ENCODE measurements at regions not wholly inside any gene's neighbourhood (a gene's known extent, or its start where the extent isn't known, plus 50 kb on each side); places are given as distances from the start of the nearest gene placed in this dataset.
"Not testable (repeated sequence)": the region's sequence is repeated elsewhere in the genome, so short reads cannot be mapped to it uniquely, and the experiment has no call there.

GRCh38 chr2:7437716-7438632 lies 520.8 kb downstream of the RNF144A start:
- no peak for DNase-seq (ENCODE audit: low spot score)
- intact Hi-C loops (cut with DNase I) = loop anchor here in 1 of 2 donors (5.0 kb wide), 1 partner anchor 1669 kb away; no protein-coding TSS in a partner anchor

- DNase-seq (ENCODE audit: low spot score) = no peak
- intact Hi-C loops (cut with DNase I) = loop anchor here in 1 of 2 donors (5.0 kb wide), 1 partner anchor 1668 kb away; no protein-coding TSS in a partner anchor
Observed at GRCh38 chr2:7438855-7439254, 521.6 kb downstream of the RNF144A start.

GRCh38 chr2:7440977-7441376 lies 523.8 kb downstream of the RNF144A start:
- intact Hi-C loops (cut with DNase I) = no loop called here
- DNase-seq (ENCODE audit: low spot score) = no peak

- DNase-seq (ENCODE audit: low spot score); intact Hi-C loops (cut with DNase I): not testable (repeated sequence)
Observed at GRCh38 chr2:7441841-7442240, 524.6 kb downstream of the RNF144A start.

GRCh38 chr2:7444626-7445025 lies 527.4 kb downstream of the RNF144A start:
- DNase-seq (ENCODE audit: low spot score) = no peak
- intact Hi-C loops (cut with DNase I) = no loop called here

- intact Hi-C loops (cut with DNase I) = no loop called here
- no peak for DNase-seq (ENCODE audit: low spot score)
Observed at GRCh38 chr2:7448578-7449264, 531.5 kb downstream of the RNF144A start.

- no peak for DNase-seq (ENCODE audit: low spot score)
- intact Hi-C loops (cut with DNase I) = no loop called here
Observed at GRCh38 chr2:7449298-7449697, 532.1 kb downstream of the RNF144A start.

- DNase-seq (ENCODE audit: low spot score) = no peak
- intact Hi-C loops (cut with DNase I) = no loop called here
Observed at GRCh38 chr2:7450188-7450832, 533.1 kb downstream of the RNF144A start.

GRCh38 chr2:7450833-7451190 lies 533.6 kb downstream of the RNF144A start:
- intact Hi-C loops (cut with DNase I) = no loop called here

GRCh38 chr2:7452110-7452876 lies 535.1 kb downstream of the RNF144A start:
- intact Hi-C loops (cut with DNase I) = no loop called here
- no peak for DNase-seq (ENCODE audit: low spot score)

More at GRCh38 chr2:7450833-7451190, 533.6 kb downstream of the RNF144A start:
- DNase-seq (ENCODE audit: low spot score) = no peak

- intact Hi-C loops (cut with DNase I) = no loop called here
- DNase-seq (ENCODE audit: low spot score) = no peak
Observed at GRCh38 chr2:7454592-7454991, 537.4 kb downstream of the RNF144A start.

- intact Hi-C loops (cut with DNase I) = loop anchor here in 1 of 2 donors (5.0 kb wide), 1 partner anchor 1506 kb away; no protein-coding TSS in a partner anchor
Observed at GRCh38 chr2:7456762-7457161, 539.5 kb downstream of the RNF144A start.

GRCh38 chr2:7458066-7458465 lies 540.9 kb downstream of the RNF144A start:
- no peak for DNase-seq (ENCODE audit: low spot score)
- intact Hi-C loops (cut with DNase I) = loop anchor here in 1 of 2 donors (5.0 kb wide), 1 partner anchor 1504 kb away; no protein-coding TSS in a partner anchor

More at GRCh38 chr2:7456762-7457161, 539.5 kb downstream of the RNF144A start:
- no peak for DNase-seq (ENCODE audit: low spot score)

GRCh38 chr2:7467782-7468447 lies 550.7 kb downstream of the RNF144A start:
- no peak for DNase-seq (ENCODE audit: low spot score)
- intact Hi-C loops (cut with DNase I) = no loop called here

GRCh38 chr2:7468448-7468828 lies 551.2 kb downstream of the RNF144A start:
- DNase-seq (ENCODE audit: low spot score) = no peak
- intact Hi-C loops (cut with DNase I) = no loop called here

- intact Hi-C loops (cut with DNase I) = no loop called here
- DNase-seq (ENCODE audit: low spot score) = no peak
Observed at GRCh38 chr2:7468955-7469354, 551.7 kb downstream of the RNF144A start.

GRCh38 chr2:7471185-7471584 lies 554.0 kb downstream of the RNF144A start:
- intact Hi-C loops (cut with DNase I) = no loop called here
- DNase-seq (ENCODE audit: low spot score) = no peak

GRCh38 chr2:7472465-7472864 lies 555.3 kb downstream of the RNF144A start:
- intact Hi-C loops (cut with DNase I) = no loop called here
- no peak for DNase-seq (ENCODE audit: low spot score)
